Body of pancreas (tissue), 4 donors: ENCODE measurements at regions not wholly inside any gene's neighbourhood (a gene's known extent, or its start where the extent isn't known, plus 50 kb on each side); places are given as distances from the start of the nearest gene placed in this dataset.

ENCODE experiments used
- ATAC-seq: fragments of 150-250 bp; one replicate; pipeline ENCODE4 v1.9.1; 2016
- DNase-seq, 4 donors: peaks; one replicate each; pipeline ENCODE4 v3.0.0-alpha.2; 2019
- H3K27ac ChIP-seq, 4 donors: fragments of 200-600 bp; sonication (generic); 1 replicate in 3 of 4; 2 replicates in 1 of 4; pipeline versions ENCODE4 v1.5.1 to v1.6.1; 2016 to 2019; ENCODE audit warnings: mild to moderate bottlenecking in 1 of 4, mixed read lengths in 1 of 4, moderate library complexity in 1 of 4
- H3K27me3 ChIP-seq, 2 donors: fragments of 200-600 bp; sonication (generic); one replicate each; pipeline ENCODE4 v1.6.0; 2016; ENCODE audit warnings: mild to moderate bottlenecking in 1 of 2
- H3K36me3 ChIP-seq, 2 donors: fragments of 200-600 bp; sonication (generic); replicated peaks in 1 of 2; 2 replicates each; pipeline ENCODE4 v1.5.1; 2016; ENCODE audit warnings: low read depth in 2 of 2; ENCODE audit not compliant: insufficient read depth in 1 of 2
- H3K4me1 ChIP-seq: fragments of 200-600 bp; sonication (generic); one replicate; pipeline ENCODE4 v1.6.0; 2016
- H3K4me3 ChIP-seq, 2 donors: fragments of 200-600 bp; sonication (generic); 1 replicate in 1 of 2; 2 replicates in 1 of 2; pipeline ENCODE4 v1.5.1; 2016 to 2019
- H3K9me3 ChIP-seq, 3 donors: fragments of 200-600 bp; sonication (generic); 1 replicate in 2 of 3; 2 replicates in 1 of 3; pipeline ENCODE4 v1.5.1; 2016
- CTCF ChIP-seq, 7 experiments: fragments of 450-650 bp in 4 of 7; fragments of 200-600 bp in 3 of 7; sonication (generic) in 3 of 7; IDR thresholded peaks; one replicate each; pipeline ENCODE4 v1.5.1; 2016 to 2019; ENCODE audit warnings: antibody characterized with exemption in 7 of 7
- POLR2A ChIP-seq, 3 donors: fragments of 450-650 bp; IDR thresholded peaks; one replicate each; pipeline ENCODE4 v1.6.1; 2016; ENCODE audit warnings: antibody characterized with exemption in 3 of 3, mild to moderate bottlenecking in 2 of 3
- WGBS, 2 donors: methylation state at CpG; one replicate each; pipeline ENCODE4 v1.1.5; 2017; 5-methylcytosine and 5-hydroxymethylcytosine counted together
- intact Hi-C: fragments of 100-400 bp; cut with DNase I; formaldehyde crosslinking; loops from one replicate; pipeline ENCODE4 v1.15.1; 2023

- Histone ChIP-seq H3K4me1 (peaks cover 4% of the 10 kb centered on the region), H3K4me3 (no peak overlapping the region), H3K27ac (no peak overlapping the region), H3K36me3 (no peaks in the 10 kb centered on the region), H3K27me3 (no peaks in the 10 kb centered on the region), H3K9me3 (peaks cover 0 to 2% (median 0%) of the 10 kb centered on the region in 3 donors)
- no peak for ATAC-seq
- intact Hi-C loops = no loop called here
- no peak for DNase-seq
- TF ChIP-seq CTCF (IDR thresholded peaks at IDR 0.05) (no peak), POLR2A (IDR thresholded peaks at IDR 0.05) (no peak)
- 48 to 74% methylated on average over 4 of the region's 4 CpGs for WGBS, 2 donors
Measured at GRCh38 chr10:3438606-3439005, 266.0 kb upstream of the PITRM1 start.

DNA sequence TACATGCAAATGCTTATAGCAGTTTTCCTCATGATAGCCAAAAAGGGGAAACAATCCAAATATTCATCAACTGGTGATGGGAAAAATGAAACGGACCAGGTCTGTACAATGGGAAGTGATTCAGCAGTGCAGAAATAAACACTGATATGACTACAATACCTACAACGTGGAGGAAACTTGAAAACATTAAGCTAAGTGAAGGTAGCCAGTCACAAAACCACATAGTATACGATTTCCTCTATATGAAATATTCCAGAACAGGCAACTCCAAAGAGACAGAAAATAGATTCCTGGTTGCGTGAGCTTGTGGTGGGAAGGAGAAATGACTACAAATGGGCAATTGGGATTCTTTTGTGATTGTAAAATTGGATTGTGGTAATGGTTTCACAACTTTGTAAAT is 263.1 kb upstream of the PITRM1 start:
- Histone ChIP-seq H3K27me3 (no peaks in the 10 kb centered on the region), H3K4me1 (peaks cover 4% of the 10 kb centered on the region), H3K36me3 (no peaks in the 10 kb centered on the region), H3K9me3 (peaks cover 0 to 2% (median 0%) of the 10 kb centered on the region in 3 donors), H3K27ac (no peak overlapping the region), H3K4me3 (no peak overlapping the region)
- no peak for TF ChIP-seq POLR2A (IDR thresholded peaks at IDR 0.05)
- no peak for TF ChIP-seq CTCF (IDR thresholded peaks at IDR 0.05)
- ATAC-seq (no peak), DNase-seq (no peak)
- intact Hi-C loops = no loop called here
- 43 to 46% methylated on average over 4 of the region's 4 CpGs for WGBS, 2 donors

DNA sequence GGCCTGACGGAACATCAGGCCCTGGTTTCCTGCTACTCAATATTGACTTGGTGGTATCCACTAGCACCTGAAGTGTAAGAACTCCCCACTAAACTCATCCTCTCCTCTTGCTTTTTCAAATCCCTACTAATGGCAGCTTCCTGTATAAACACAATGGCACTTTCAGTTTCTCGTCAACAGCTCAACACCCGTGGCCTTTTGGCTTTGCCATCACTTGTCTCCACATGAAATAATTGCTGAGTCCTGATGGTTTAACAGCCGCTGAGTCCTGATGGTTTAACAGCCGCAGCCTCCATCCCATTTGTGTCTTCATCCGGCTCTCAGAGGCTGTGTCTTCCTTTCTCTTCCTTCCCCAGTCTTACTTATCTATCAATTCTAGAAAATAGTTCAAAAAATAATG is 261.4 kb upstream of the PITRM1 start:
- no peak for TF ChIP-seq CTCF (IDR thresholded peaks at IDR 0.05)
- no peak for TF ChIP-seq POLR2A (IDR thresholded peaks at IDR 0.05)
- DNase-seq = no peak
- H3K4me3 ChIP-seq = no peak overlapping the region
- H3K9me3 ChIP-seq = no peaks in the 10 kb centered on the region
- H3K27me3 ChIP-seq = no peaks in the 10 kb centered on the region
- no peak overlapping the region for H3K27ac ChIP-seq
- WGBS, 2 donors = 66 to 75% methylated on average over 6 of the region's 6 CpGs
- intact Hi-C loops = no loop called here
- ATAC-seq = no peak
- H3K36me3 ChIP-seq = no peaks in the 10 kb centered on the region
- peaks cover 4% of the 10 kb centered on the region for H3K4me1 ChIP-seq

GRCh38 chr10:3433131-3433530 is 260.5 kb upstream of the PITRM1 start:
- no peaks in the 10 kb centered on the region for H3K9me3 ChIP-seq
- DNase-seq (no peak), ATAC-seq (no peak)
- no peak overlapping the region for H3K27ac ChIP-seq
- TF ChIP-seq POLR2A (IDR thresholded peaks at IDR 0.05) (no peak), CTCF (IDR thresholded peaks at IDR 0.05) (no peak)
- 80 to 81% methylated on average over 6 of the region's 6 CpGs for WGBS, 2 donors
- no peaks in the 10 kb centered on the region for H3K36me3 ChIP-seq
- no peak overlapping the region for H3K4me3 ChIP-seq
- intact Hi-C loops = no loop called here
- H3K4me1 ChIP-seq = peaks cover 4% of the 10 kb centered on the region
- H3K27me3 ChIP-seq = no peaks in the 10 kb centered on the region

- intact Hi-C loops = no loop called here
- no peak overlapping the region for H3K4me3 ChIP-seq
- H3K27me3 ChIP-seq = no peaks in the 10 kb centered on the region
- no peaks in the 10 kb centered on the region for H3K9me3 ChIP-seq
- H3K27ac ChIP-seq = no peak overlapping the region
- ATAC-seq (no peak), DNase-seq (no peak)
- peaks cover under 1% of the 10 kb centered on the region for H3K4me1 ChIP-seq
- 90 to 93% methylated on average over 3 to 4 of the region's 4 CpGs for WGBS, 2 donors
- no peaks in the 10 kb centered on the region for H3K36me3 ChIP-seq
- TF ChIP-seq POLR2A (IDR thresholded peaks at IDR 0.05) (no peak), CTCF (IDR thresholded peaks at IDR 0.05) (no peak)
Measured at GRCh38 chr10:3432081-3432825, 259.7 kb upstream of the PITRM1 start.
